ENCODE measurements at regions not wholly inside any gene's neighbourhood (a gene's known extent, or its start where the extent isn't known, plus 50 kb on each side); places are given as distances from the start of the nearest gene placed in this dataset.

DNA sequence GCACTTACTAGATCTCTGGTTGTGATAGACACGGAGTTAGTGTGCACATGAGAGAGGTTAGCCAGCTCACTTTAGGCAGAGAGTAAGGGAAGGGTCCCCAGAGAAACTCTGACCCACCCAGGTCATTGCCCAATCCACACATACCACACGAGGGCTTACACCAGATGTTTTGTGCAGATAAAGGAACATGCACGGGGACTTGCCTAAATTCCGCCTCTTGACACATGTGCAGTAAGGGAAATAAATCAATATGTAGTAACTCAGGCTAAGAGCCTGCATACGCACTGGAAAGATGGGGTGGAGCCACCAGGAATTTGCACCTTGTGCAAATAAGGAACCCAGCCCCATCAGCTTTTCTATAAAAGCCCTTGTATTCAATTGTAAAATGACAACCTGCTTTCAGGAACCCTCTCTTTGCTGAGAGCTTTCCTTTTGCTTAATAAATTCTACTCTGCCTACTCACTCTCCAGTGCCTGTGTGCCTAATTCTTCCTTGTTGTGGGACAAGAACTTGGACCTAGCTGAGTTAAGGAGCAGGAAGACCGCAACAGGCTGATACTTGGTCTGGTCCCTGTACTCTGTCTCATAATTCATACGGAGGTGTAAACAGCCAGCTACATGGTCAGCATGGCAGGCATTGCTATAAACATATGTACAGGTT lies 120.2 kb downstream of the EMP1 start:
- TF ChIP-seq, protein P1, sequence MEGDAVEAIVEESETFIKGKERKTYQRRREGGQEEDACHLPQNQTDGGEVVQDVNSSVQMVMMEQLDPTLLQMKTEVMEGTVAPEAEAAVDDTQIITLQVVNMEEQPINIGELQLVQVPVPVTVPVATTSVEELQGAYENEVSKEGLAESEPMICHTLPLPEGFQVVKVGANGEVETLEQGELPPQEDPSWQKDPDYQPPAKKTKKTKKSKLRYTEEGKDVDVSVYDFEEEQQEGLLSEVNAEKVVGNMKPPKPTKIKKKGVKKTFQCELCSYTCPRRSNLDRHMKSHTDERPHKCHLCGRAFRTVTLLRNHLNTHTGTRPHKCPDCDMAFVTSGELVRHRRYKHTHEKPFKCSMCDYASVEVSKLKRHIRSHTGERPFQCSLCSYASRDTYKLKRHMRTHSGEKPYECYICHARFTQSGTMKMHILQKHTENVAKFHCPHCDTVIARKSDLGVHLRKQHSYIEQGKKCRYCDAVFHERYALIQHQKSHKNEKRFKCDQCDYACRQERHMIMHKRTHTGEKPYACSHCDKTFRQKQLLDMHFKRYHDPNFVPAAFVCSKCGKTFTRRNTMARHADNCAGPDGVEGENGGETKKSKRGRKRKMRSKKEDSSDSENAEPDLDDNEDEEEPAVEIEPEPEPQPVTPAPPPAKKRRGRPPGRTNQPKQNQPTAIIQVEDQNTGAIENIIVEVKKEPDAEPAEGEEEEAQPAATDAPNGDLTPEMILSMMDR (IDR thresholded peaks at IDR 0.05; ENCODE audit: low read length), result no peak
- TF ChIP-seq EZH2 (optimal IDR thresholded peaks at IDR 0.05; ENCODE audit: low read depth, low read length), result no peak

Data from MM.1S (cell line).